ENCODE measurements at regions not wholly inside any gene's neighbourhood (a gene's known extent, or its start where the extent isn't known, plus 50 kb on each side); places are given as distances from the start of the nearest gene placed in this dataset.

DNA sequence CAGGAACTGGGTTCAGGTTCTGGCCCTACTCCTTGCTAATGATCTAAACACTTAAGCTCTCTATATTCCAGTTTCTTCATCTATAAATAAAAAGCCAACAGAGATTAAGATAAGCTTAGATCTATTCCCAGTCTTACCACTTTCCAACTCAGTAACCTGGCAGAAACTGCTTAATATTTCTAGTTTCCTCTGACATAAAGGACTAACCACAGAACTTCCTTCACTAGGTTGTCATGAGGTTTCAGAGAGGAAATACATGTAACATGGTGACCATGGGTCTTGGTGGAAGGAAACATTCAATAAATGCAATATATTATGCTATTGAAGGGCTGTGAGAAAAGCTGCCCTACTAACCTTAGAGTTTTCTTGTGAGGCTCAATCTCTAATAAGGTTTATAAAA lies 114.4 kb upstream of the PDE1A start (continued):
- TF ChIP-seq, protein P1, sequence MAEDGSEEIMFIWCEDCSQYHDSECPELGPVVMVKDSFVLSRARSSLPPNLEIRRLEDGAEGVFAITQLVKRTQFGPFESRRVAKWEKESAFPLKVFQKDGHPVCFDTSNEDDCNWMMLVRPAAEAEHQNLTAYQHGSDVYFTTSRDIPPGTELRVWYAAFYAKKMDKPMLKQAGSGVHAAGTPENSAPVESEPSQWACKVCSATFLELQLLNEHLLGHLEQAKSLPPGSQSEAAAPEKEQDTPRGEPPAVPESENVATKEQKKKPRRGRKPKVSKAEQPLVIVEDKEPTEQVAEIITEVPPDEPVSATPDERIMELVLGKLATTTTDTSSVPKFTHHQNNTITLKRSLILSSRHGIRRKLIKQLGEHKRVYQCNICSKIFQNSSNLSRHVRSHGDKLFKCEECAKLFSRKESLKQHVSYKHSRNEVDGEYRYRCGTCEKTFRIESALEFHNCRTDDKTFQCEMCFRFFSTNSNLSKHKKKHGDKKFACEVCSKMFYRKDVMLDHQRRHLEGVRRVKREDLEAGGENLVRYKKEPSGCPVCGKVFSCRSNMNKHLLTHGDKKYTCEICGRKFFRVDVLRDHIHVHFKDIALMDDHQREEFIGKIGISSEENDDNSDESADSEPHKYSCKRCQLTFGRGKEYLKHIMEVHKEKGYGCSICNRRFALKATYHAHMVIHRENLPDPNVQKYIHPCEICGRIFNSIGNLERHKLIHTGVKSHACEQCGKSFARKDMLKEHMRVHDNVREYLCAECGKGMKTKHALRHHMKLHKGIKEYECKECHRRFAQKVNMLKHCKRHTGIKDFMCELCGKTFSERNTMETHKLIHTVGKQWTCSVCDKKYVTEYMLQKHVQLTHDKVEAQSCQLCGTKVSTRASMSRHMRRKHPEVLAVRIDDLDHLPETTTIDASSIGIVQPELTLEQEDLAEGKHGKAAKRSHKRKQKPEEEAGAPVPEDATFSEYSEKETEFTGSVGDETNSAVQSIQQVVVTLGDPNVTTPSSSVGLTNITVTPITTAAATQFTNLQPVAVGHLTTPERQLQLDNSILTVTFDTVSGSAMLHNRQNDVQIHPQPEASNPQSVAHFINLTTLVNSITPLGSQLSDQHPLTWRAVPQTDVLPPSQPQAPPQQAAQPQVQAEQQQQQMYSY (CRISPR knock-in tag; IDR thresholded peaks at IDR 0.05), result no peak
- TF ChIP-seq, protein P2, sequence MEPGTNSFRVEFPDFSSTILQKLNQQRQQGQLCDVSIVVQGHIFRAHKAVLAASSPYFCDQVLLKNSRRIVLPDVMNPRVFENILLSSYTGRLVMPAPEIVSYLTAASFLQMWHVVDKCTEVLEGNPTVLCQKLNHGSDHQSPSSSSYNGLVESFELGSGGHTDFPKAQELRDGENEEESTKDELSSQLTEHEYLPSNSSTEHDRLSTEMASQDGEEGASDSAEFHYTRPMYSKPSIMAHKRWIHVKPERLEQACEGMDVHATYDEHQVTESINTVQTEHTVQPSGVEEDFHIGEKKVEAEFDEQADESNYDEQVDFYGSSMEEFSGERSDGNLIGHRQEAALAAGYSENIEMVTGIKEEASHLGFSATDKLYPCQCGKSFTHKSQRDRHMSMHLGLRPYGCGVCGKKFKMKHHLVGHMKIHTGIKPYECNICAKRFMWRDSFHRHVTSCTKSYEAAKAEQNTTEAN (CRISPR knock-in tag; IDR thresholded peaks at IDR 0.05), result no peak
- no peak for TF ChIP-seq MXD4 (CRISPR knock-in tag; IDR thresholded peaks at IDR 0.05; ENCODE audit: borderline replicate concordance)

DNA sequence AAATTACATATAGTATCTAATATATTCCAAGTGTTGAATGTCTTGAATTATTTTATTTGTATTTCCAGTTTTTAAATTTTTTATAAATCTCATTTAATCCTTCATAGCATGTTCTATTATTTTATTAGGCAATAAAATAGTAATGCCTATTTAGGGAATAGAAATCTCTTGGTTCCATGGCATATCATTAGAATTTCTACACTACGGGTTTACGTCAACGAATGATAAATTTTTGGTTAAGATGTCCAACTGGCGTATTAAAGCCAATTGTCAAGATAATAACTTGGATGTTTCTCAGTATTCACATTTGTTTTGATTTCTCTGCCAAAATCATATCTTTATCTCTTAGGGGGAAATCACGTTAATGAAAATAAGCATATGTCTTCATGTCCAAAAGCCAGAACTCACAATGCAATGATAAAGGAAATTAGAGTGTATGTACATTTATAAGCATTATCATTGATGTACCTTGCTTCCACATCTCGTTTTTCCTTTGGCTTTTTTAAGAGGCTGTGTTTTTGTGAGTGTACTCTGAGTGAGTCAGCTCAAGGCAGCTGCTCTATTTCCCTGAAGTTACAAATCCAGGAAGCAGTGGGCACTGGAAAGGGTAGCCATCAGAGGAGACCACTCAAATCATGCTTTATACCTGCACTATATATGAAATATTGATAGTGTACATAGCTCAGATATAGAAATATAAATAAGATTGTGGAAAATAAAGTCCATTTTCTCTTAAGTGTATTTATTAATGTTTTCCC lies 115.8 kb upstream of the PDE1A start:
- Mint-ChIP-seq H3K27me3 (ENCODE audit: low read depth) (no peaks in the 10 kb centered on the region), H3K36me3 (no peaks in the 10 kb centered on the region), H3K4me1 (peaks cover 8% of the 10 kb centered on the region; the same call in 1 of the 2 replicates), H3K27ac (no peak overlapping the region), H3K9me3 (no peaks in the 10 kb centered on the region), H3K4me3 (no peak overlapping the region)
- ATAC-seq (no peak), DNase-seq (ENCODE audit: low spot score) (no peak)
- TF ChIP-seq, protein P3, sequence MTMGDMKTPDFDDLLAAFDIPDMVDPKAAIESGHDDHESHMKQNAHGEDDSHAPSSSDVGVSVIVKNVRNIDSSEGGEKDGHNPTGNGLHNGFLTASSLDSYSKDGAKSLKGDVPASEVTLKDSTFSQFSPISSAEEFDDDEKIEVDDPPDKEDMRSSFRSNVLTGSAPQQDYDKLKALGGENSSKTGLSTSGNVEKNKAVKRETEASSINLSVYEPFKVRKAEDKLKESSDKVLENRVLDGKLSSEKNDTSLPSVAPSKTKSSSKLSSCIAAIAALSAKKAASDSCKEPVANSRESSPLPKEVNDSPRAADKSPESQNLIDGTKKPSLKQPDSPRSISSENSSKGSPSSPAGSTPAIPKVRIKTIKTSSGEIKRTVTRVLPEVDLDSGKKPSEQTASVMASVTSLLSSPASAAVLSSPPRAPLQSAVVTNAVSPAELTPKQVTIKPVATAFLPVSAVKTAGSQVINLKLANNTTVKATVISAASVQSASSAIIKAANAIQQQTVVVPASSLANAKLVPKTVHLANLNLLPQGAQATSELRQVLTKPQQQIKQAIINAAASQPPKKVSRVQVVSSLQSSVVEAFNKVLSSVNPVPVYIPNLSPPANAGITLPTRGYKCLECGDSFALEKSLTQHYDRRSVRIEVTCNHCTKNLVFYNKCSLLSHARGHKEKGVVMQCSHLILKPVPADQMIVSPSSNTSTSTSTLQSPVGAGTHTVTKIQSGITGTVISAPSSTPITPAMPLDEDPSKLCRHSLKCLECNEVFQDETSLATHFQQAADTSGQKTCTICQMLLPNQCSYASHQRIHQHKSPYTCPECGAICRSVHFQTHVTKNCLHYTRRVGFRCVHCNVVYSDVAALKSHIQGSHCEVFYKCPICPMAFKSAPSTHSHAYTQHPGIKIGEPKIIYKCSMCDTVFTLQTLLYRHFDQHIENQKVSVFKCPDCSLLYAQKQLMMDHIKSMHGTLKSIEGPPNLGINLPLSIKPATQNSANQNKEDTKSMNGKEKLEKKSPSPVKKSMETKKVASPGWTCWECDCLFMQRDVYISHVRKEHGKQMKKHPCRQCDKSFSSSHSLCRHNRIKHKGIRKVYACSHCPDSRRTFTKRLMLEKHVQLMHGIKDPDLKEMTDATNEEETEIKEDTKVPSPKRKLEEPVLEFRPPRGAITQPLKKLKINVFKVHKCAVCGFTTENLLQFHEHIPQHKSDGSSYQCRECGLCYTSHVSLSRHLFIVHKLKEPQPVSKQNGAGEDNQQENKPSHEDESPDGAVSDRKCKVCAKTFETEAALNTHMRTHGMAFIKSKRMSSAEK (CRISPR knock-in tag; IDR thresholded peaks at IDR 0.05; ENCODE audit: borderline replicate concordance), result no peak
- TF ChIP-seq, protein P4, sequence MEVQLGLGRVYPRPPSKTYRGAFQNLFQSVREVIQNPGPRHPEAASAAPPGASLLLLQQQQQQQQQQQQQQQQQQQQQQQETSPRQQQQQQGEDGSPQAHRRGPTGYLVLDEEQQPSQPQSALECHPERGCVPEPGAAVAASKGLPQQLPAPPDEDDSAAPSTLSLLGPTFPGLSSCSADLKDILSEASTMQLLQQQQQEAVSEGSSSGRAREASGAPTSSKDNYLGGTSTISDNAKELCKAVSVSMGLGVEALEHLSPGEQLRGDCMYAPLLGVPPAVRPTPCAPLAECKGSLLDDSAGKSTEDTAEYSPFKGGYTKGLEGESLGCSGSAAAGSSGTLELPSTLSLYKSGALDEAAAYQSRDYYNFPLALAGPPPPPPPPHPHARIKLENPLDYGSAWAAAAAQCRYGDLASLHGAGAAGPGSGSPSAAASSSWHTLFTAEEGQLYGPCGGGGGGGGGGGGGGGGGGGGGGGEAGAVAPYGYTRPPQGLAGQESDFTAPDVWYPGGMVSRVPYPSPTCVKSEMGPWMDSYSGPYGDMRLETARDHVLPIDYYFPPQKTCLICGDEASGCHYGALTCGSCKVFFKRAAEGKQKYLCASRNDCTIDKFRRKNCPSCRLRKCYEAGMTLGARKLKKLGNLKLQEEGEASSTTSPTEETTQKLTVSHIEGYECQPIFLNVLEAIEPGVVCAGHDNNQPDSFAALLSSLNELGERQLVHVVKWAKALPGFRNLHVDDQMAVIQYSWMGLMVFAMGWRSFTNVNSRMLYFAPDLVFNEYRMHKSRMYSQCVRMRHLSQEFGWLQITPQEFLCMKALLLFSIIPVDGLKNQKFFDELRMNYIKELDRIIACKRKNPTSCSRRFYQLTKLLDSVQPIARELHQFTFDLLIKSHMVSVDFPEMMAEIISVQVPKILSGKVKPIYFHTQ (CRISPR knock-in tag; IDR thresholded peaks at IDR 0.05), result no peak
- ChIA-PET POLR2A (no interaction called here), CTCF (no interaction called here)

DNA sequence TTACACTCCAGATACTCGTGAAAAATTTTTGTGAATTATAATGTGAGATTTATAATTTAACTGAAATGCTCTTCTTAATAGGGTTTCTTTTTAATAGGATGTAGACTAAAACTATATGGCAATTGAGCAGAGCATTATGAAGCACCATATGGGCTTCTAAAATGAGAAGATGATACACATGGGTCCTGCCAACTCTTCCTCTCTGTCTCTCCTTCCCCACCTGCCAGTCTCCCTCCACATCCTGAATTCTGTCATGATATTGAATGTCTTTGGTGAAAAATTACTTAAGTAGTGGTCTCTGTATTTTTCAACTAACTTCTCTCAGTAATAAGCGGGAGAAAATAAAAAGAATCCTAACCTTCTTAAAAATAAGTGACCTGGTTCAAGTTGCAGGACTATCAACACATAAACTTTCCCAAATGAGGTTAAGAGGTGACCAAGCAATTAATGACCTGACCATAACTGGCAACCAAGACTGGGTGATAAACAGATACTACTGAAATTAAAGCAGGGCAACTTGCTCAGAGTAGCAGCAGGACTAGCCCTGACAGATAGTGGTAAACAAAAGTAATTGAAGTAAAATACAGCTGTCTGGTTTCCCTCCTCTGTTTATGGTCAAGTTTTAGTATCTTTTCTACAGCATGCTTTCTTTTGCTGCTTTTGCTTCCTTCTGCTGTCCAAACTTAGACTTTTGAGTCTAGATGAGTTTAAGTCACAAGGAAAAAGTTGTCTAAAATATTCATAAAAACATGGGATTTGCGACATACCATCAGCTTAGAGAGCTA lies 117.1 kb upstream of the PDE1A start:
- Mint-ChIP-seq H3K27ac (no peak overlapping the region), H3K4me3 (no peak overlapping the region), H3K27me3 (ENCODE audit: low read depth) (no peaks in the 10 kb centered on the region), H3K9me3 (no peaks in the 10 kb centered on the region), H3K4me1 (peaks cover 18% of the 10 kb centered on the region), H3K36me3 (no peaks in the 10 kb centered on the region)
- ATAC-seq, result no peak
- ChIA-PET POLR2A (no interaction called here), CTCF (no interaction called here)
- DNase-seq (ENCODE audit: low spot score), result no peak
- TF ChIP-seq IRF2 (CRISPR knock-in tag; IDR thresholded peaks at IDR 0.05; ENCODE audit: borderline replicate concordance, low read depth) (no peak), EMX1 (CRISPR knock-in tag; IDR thresholded peaks at IDR 0.05) (no peak), NR3C1 (CRISPR knock-in tag; conservative IDR thresholded peaks at IDR 0.05; ENCODE audit: low read depth) (no peak), ZNF121 (CRISPR knock-in tag; IDR thresholded peaks at IDR 0.05) (no peak), ZNF232 (CRISPR knock-in tag; IDR thresholded peaks at IDR 0.05) (no peak)
- TF ChIP-seq, protein P5, sequence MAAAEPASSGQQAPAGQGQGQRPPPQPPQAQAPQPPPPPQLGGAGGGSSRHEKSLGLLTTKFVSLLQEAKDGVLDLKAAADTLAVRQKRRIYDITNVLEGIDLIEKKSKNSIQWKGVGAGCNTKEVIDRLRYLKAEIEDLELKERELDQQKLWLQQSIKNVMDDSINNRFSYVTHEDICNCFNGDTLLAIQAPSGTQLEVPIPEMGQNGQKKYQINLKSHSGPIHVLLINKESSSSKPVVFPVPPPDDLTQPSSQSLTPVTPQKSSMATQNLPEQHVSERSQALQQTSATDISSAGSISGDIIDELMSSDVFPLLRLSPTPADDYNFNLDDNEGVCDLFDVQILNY (CRISPR knock-in tag; IDR thresholded peaks at IDR 0.05), result no peak
- TF ChIP-seq, protein P4 (CRISPR knock-in tag; IDR thresholded peaks at IDR 0.05), result no peak

All from WTC11 (cell line).